Thyroid gland (tissue), 4 donors: ENCODE measurements at regions not wholly inside any gene's neighbourhood (a gene's known extent, or its start where the extent isn't known, plus 50 kb on each side); places are given as distances from the start of the nearest gene placed in this dataset.

Experiments used
- CTCF ChIP-seq, 6 experiments: fragments of 200-600 bp in 3 of 6; fragments of 450-650 bp in 3 of 6; sonication (generic) in 3 of 6; IDR thresholded peaks; one replicate each; pipeline ENCODE4 v1.5.1; 2016 to 2019; ENCODE audit warnings: antibody characterized with exemption in 6 of 6, mild to moderate bottlenecking in 2 of 6, inconsistent platforms in 1 of 6, moderate library complexity in 1 of 6
- POLR2A ChIP-seq, 2 donors: fragments of 450-650 bp; IDR thresholded peaks; one replicate each; pipeline ENCODE4 v1.6.1; 2017; ENCODE audit warnings: antibody characterized with exemption in 2 of 2, mild to moderate bottlenecking in 2 of 2, moderate library complexity in 1 of 2

GRCh38 chr16:22762486-22762885, 51.5 kb upstream of the HS3ST2 start:
- no peak for TF ChIP-seq CTCF (IDR thresholded peaks at IDR 0.05)
- no peak for TF ChIP-seq POLR2A (IDR thresholded peaks at IDR 0.05)
